Mammary epithelial cell (primary cell): ENCODE measurements at regions not wholly inside any gene's neighbourhood (a gene's known extent, or its start where the extent isn't known, plus 50 kb on each side); places are given as distances from the start of the nearest gene placed in this dataset.

Experiments
- CTCF ChIP-seq, 2 donors: IDR thresholded peaks in 1 of 2; conservative IDR thresholded peaks in 1 of 2; 2 replicates each; pipeline ENCODE4 v1.5.1; 2011 to 2012; ENCODE audit warnings: inconsistent platforms in 2 of 2, low read length in 2 of 2, mild to moderate bottlenecking in 2 of 2, control low read depth in 1 of 2, low read depth in 1 of 2; ENCODE audit not compliant: insufficient read depth in 1 of 2; ENCODE audit errors: extremely low read depth in 1 of 2
- EZH2 ChIP-seq: IDR thresholded peaks from 2 replicates; pipeline ENCODE4 v1.6.1; 2012; ENCODE audit warnings: low read length, inconsistent platforms, borderline replicate concordance

DNA sequence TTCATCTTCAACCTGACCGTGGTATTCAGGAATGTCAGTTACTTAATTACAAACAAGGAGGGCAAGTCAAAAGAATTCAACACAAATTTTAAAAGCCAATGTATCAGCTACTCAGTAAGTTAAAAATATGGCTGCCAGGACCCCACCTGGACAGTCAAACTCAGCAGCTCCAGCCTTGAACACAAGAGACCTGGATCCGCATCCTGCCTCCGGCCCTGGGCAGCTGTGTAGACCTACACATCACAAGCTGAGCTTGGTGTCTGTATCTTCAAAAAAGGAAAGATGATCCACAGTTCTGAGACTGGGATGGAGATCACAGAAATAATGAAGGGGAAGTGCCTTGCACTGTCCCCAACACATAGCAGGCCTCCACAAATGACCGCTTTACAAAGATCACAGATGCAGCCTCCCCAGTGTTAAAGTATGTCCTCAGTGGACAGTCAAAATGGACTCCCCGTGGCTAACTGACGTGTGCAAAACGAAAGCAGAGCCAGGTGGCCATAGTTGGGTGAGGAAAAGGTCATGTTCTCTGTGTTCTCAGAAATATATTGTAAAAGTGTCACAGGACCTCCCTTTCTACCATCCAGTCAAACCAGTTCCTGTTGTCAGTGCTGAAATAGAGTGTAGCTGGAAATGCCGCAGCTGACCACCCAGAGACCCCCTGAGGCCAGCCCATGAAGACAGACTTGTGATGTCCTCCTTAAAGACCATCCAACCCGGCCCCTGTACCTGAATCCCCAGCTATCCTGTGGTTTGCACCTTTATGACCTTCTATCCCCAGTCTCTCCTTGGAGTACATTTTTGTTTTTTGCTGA, 168.5 kb upstream of the NSMCE3 start:
- TF ChIP-seq EZH2 (no peak), CTCF (conservative IDR thresholded peaks at IDR 0.05 in 1 of 2, IDR thresholded peaks at IDR 0.05 in 1 of 2; ENCODE audit: extremely low read depth in 1 of 2, insufficient read depth in 1 of 2, low read depth in 1 of 2, low read length in 2 of 2) (no peak)
